ENCODE measurements at regions not wholly inside any gene's neighbourhood (a gene's known extent, or its start where the extent isn't known, plus 50 kb on each side); places are given as distances from the start of the nearest gene placed in this dataset.

- Histone ChIP-seq H3F3A (replicated peaks; ENCODE audit: low read depth) (no peaks in the 10 kb centered on the region), H3K27ac (ENCODE audit: low read depth) (no peak overlapping the region), H3K4me2 (no peak overlapping the region), H3K36me3 (ENCODE audit: insufficient read depth) (no peaks in the 10 kb centered on the region), H3K79me2 (replicated peaks; ENCODE audit: insufficient read depth) (no peaks in the 10 kb centered on the region), H3K4me1 (ENCODE audit: insufficient read depth) (peaks cover 9% of the 10 kb centered on the region), H4K20me1 (replicated peaks; ENCODE audit: insufficient read depth) (no peaks in the 10 kb centered on the region), H3K4me3 (no peak overlapping the region), H3K27me3 (ENCODE audit: insufficient read depth) (no peaks in the 10 kb centered on the region), H2AFZ (no peak overlapping the region), H3K9me2 (ENCODE audit: insufficient read depth) (no peaks in the 10 kb centered on the region; the same call in 1 of the 2 replicates)
- Mint-ChIP-seq H3K36me3 (ENCODE audit: low read depth) (no peaks in the 10 kb centered on the region), H3K27ac (no peak overlapping the region), H3K4me1 (peaks cover 15% of the 10 kb centered on the region; the same call in 2 of the 3 replicates), H3K9me3 (no peaks in the 10 kb centered on the region), H3K27me3 (ENCODE audit: insufficient read depth, low read depth, poor library complexity) (peaks cover 2% of the 10 kb centered on the region), H3K4me3 (no peak overlapping the region)
- no peak for TF ChIP-seq CTCF (conservative IDR thresholded peaks at IDR 0.05; ENCODE audit: low read depth in 2 of 2)
- TF ChIP-seq EZH2phosphoT487 (IDR thresholded peaks at IDR 0.05; ENCODE audit: unreplicated experiment) = no peak
- TF ChIP-seq NANOG (IDR thresholded peaks at IDR 0.05; ENCODE audit: borderline replicate concordance) = no peak
- TF ChIP-seq JUNB (IDR thresholded peaks at IDR 0.05; ENCODE audit: unreplicated experiment) = no peak
- no peak for TF ChIP-seq CREB1 (CRISPR knock-in tag; IDR thresholded peaks at IDR 0.05; ENCODE audit: low read depth)
- no peak for TF ChIP-seq ZNF114 (CRISPR knock-in tag; IDR thresholded peaks at IDR 0.05)
- no peak for TF ChIP-seq POLR2AphosphoS5 (IDR thresholded peaks at IDR 0.05; ENCODE audit: low read depth)
- TF ChIP-seq ETS1 (IDR thresholded peaks at IDR 0.05) = no peak
- no peak for TF ChIP-seq ZNF331 (CRISPR knock-in tag; IDR thresholded peaks at IDR 0.05; ENCODE audit: low read depth)
- no peak for TF ChIP-seq ZNF462 (CRISPR knock-in tag; IDR thresholded peaks at IDR 0.05)
- no peak for TF ChIP-seq STAT1 (IDR thresholded peaks at IDR 0.05; ENCODE audit: unreplicated experiment)
- TF ChIP-seq EZH2 (IDR thresholded peaks at IDR 0.05; ENCODE audit: low read depth, unreplicated experiment) = no peak
- TF ChIP-seq REST (IDR thresholded peaks at IDR 0.05; ENCODE audit: unreplicated experiment) = no peak
- ATAC-seq (no peak), DNase-seq (ENCODE audit: low spot score) (no peak)
Measured at GRCh38 chr5:130954336-130954735, 210.7 kb downstream of the HINT1 start.

Measured in GM23338 (cell line).